CD1c-positive myeloid dendritic cell (primary cell): ENCODE measurements at regions not wholly inside any gene's neighbourhood (a gene's known extent, or its start where the extent isn't known, plus 50 kb on each side); places are given as distances from the start of the nearest gene placed in this dataset.
"Not testable (repeated sequence)": the region's sequence is repeated elsewhere in the genome, so short reads cannot be mapped to it uniquely, and the experiment has no call there.

Experiments
- DNase-seq: peaks from one replicate; pipeline ENCODE4 v3.0.0-alpha.2; 2016; ENCODE audit errors: extremely low spot score

DNA sequence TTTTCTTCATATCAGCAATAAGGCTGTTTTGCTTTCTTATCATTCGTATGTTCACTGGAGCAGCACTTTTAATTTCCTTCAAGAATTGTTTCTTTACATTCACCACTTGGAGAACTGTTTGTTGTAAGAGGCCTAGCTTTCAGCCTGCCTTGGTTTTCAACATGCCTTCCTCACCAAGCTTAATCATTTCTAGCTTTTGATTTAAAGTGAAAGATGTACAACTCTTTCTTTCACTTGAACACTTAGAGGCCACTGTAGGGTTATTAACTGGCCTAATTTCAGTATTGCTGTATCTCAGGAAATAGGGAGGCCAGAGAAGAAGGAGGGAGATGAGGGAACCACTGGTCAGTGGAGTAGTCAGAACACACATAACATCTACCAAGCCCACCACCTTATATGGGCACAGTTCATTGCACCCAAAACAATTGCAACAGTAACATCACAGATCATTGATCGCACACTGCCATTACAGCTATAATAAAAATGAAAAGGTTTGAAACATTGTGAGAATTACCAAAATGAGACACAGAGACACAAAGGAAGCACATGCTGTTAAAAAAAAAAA is 181.4 kb upstream of the TUBA3C start:
- no peak for DNase-seq

DNA sequence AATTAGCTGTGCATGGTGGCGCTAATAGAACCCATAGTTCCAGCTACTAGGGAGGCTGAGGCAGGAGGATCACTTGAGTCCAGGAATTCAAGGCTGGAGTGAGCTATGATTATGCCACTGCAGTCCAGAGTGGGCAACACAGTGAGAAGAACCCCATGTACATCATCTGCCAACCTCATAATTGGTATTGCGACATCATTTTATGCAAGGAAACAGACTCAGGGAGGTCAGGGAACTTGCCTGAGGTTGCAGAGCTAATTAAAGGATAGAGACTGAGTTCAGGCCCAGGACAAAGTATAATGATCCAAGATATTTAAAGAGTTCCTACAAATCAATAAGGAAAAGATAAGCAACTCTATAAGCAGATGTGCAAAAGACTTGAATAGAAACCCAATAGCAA is 178.1 kb upstream of the TUBA3C start:
- DNase-seq: not testable (repeated sequence)

DNA sequence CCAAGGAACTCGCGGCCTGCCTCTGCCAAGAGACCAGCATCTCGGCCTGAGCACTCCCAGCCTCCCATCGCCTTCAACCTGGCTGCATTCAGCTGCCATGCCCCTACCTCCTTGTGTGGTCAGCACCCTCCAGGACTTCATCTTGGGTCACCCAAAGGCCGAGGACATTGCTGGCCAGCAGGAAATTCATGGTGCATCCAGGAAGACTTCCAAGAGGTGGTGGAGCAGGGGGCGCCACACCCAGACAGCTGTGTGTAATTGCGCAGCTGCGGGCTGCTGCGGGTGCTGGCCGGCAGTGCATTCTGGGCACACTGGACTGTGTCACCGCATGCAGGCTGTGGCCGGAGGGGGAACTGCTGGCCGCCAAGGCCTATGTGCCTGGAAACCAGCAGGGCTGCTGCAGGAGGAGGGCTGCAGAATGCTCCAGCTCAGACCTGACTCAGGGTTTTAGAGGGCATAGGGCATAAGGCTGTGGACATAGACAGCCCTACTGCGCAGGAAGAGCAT is 164.3 kb upstream of the TUBA3C start:
- no peak for DNase-seq

DNA sequence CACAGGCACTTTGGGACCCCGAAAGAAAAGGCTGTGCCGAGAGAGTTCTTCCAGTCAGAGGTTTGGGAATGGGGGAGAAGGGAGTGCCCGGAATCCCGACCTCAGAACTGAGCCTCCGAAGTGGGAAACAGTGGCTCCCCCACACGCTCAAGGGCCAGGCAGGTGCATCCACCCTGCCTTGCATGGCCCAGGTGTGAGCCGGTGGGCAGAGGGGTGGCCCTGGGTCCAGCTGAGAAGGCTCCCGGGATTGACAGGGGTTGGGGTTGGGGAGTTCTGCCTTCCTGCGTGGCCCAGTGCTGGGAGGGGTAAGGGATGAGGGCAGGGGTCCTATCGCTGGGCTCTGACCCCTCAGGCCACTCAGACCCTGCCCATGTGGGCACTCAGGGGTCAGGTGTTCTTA is 163.5 kb upstream of the TUBA3C start:
- DNase-seq: no peak

DNA sequence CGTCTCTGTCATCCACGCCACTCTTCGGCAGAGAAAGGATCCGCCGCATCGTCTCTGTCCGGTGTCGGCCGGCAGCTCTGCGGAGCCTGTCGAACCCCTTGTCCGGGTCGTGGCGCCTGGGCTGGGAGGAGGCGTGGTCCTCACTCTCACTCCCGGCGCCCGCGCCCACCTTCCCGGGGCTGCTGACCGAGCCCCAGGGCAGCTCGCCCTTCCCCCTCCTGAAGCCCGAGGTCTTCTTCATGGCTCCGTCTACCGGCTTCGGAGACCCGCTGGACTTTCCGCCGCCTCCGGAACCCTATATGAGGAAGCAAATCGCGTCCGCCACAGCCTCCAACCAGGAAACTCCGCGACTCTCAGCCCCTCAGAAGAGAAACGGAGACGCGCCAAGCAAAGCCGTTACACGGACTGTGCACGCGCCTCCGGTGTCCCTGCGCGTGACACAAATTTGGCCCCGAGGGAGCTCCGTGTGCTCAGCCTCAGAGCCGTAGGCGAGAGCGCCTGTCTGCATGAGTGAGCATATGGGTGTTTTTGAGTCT is 163.0 kb upstream of the TUBA3C start:
- DNase-seq: peak; percentile 9

DNA sequence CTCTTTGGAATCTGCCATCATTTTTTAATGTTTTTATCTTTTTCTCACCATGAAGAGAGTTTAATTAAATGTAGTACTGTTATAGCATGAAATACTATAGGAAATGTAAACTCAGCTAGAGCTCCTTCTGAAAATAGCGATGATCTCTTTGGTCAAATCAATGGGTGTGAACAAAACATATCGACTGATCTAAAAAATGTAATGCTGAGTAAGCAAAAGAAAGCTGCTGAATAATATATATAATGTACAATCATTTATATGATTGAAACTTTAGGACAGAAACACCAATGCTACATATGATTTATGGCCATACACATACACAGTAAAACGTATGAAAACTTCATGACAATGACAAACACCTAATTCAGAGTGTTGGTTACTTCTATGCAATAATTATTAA is 150.8 kb upstream of the TUBA3C start:
- no peak for DNase-seq

DNA sequence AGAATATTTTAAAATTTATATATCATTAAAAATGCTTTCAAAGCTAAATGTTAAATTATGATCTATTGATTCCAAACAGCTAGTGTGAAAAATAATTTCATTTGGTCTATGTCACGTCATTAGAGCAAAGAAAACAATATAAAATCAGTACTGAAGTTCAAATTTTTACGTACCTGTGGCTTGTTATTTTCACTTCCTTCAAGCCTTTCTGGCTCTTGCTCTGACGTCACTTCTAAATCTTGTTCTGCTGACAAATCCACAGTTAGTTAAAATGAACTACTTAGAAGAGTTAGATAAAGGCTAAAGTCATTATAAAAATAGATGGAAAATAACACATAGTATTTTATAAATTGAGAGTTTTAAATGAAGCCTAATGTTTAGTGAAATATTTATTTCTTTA is 147.7 kb upstream of the TUBA3C start:
- no peak for DNase-seq

DNA sequence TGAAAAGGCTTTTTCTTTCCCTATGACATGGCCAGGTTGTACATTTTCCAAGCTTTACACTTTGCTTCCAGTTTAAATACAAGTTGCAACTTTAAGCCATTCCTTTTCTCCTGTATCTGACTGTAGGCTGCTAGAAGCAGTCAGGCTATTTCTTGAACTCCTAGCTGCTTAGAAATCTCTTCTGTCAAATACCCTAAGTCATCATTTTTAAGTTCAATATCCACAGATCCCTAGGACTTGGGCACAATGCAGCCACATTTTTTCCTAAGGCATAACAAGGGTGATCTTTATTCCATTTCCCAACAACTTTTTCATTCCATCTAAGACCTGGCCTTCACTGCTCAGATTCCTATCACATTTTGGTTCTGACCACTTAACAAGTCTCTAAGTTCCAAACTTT is 142.7 kb upstream of the TUBA3C start:
- DNase-seq: no peak

DNA sequence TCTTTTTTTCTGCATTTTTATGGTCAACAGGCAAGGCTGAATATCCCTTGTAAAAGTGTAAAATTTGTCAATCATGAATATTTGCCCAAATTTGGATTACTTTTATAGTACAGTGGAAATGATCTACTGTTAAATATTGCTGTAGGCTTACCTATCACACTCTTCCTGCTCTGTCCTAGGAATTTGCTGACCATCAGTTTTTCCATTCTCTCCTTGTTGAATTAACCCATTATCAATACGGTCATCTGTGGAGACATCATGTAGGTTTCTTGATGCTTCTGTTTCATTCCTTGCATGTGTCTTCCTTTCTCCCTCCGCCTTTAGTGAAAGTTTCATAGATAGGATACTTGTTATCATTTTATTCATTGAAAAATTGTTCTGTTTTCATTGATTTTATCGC is 139.6 kb upstream of the TUBA3C start:
- DNase-seq: no peak

DNA sequence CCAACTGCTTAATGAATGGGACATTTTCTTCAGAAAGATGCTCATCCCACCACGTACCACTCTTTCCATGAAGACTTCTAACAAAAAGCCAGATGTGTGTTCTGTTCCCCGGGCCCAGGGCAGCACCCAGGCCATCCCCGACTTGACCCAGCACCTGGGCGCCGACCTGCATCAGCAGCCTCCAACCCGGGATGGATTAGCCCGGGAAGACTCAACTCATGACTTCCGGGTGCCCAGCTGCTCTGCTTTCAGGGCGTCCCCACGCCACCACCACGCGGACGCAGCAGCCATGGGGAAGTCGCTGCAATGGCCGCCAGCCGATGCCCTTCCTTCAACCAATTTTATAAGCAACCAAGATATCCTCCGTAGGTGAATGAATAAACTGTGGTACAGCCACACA is 123.8 kb upstream of the TUBA3C start:
- no peak for DNase-seq

DNA sequence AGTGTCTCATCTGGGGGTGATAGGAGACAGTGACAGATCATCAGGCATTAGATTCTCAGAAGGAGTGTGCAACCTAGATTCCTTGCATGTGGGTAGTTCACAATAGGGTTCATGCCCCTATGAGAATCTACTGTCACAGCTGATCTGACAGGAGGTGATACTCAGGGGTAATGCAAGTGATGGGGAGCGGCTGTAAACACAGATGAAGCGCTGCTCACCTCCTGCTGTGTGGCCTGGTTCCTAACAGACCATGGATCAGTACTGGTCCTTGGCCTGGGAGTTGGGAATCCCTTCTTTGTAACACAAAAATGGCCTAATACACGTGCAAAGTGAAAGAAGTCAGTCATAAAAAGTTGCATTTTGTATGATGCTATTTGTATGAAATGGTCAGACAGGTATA is 107.6 kb upstream of the TUBA3C start:
- DNase-seq: no peak

DNA sequence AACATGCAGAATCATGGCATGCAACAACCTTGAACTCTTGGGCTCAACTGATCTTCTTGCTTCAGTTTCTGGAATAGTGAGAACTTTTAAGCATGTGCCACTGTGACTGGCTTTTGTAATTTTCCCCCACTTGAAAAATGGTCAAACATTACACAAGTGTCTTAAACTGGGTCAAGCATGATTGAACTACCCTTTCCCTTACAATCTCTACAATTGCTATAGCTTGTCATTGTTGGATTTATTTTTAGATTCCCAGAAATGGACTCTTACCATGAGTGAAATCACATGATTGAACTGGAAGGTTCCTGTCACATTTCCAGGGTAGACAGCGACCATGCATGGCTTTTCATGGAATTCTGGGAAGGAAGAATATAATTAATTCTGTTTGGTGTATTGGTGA is 102.2 kb upstream of the TUBA3C start:
- DNase-seq: no peak

DNA sequence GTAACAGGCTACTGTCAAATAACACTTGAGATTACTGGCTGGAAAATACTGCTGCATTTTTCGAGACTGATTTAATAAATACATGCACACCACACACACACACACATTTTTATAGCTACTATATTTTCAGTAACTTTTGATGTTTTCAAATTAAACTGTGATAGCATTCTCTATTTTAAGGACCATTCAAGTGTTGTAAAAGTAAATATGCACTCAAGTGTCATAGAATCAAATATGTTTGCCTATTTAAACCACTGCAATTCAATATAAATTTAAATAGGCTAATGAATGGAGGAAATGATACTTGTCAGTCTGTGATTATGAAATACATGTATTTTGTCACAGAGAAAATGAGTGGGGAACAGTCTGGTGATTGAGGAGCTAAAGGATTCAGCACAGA is 86.7 kb upstream of the TUBA3C start:
- no peak for DNase-seq

DNA sequence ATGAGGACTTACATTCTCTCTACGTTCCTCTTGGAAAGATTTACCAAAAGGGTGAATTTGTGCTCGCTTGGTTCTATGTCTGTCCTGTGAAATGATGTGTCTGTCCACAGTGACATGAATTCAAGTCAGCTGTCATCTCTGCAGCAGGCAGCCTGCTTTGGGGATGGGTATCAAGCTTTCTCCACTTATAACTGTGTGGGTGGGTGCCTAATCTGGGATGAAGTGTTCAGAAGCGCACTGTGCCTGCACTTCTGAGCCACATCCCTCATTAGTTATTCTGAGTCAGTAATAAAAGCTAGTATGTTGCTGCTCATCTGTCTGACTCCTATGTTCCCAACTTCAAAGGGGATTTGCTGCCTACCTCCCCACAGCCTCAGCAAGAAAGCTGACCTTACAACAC is 86.1 kb upstream of the TUBA3C start:
- no peak for DNase-seq

DNA sequence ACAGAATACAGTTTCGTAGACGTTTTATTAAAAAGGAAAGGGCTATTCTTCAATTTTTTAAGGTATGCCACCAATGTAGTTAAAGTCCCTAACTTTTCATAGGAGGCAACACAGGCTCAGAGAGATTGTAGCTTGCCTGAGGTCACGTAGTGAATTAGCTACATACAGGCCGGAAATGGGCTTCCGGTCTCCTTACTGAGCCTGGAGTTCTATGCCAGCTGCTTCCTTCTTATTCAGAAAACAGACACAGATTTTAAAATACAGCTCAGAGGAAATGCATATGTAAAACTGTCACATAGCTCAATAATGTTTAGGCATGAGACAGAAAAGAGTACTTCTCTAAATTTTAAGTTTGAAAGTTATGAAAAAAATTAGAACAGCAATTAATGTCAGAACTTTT is 85.4 kb upstream of the TUBA3C start:
- no peak for DNase-seq

DNA sequence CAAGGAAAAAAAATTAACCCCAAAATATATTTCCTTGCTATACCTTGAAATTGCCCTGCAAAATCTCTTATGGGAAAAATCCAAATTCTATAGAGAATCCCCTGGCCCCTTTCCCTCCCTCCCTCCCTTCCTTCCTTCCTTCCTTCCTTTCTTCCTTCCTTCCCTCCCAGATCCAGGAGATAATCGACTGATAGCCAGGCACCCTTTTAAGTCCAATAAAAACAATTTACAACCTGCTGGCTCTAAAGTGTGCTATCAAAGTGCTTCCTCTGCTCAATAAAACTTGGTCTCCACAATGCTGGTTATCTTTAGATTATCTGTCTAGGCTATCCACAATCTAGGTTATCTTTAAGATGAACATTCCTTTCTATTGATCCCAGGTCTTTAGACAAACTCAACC is 83.1 kb upstream of the TUBA3C start:
- no peak for DNase-seq

DNA sequence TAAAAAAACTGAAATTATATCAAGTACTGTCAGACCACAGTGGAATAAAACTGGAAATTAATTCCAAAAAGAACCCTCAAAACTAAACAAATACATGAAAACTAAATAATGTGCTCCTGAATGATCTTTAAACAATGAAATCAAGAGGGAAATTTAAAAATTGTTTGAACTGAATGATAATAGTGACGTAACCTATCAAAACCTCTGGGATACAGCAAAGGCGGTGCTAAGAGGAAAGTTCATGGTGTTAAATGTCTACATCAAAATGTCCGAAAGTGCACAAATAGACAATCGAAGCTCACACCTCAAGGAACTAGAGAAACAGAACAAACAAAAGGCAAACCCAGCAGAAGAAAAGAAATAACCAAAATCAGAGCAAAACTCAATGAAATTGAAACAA is 70.8 kb upstream of the TUBA3C start:
- DNase-seq: no peak

DNA sequence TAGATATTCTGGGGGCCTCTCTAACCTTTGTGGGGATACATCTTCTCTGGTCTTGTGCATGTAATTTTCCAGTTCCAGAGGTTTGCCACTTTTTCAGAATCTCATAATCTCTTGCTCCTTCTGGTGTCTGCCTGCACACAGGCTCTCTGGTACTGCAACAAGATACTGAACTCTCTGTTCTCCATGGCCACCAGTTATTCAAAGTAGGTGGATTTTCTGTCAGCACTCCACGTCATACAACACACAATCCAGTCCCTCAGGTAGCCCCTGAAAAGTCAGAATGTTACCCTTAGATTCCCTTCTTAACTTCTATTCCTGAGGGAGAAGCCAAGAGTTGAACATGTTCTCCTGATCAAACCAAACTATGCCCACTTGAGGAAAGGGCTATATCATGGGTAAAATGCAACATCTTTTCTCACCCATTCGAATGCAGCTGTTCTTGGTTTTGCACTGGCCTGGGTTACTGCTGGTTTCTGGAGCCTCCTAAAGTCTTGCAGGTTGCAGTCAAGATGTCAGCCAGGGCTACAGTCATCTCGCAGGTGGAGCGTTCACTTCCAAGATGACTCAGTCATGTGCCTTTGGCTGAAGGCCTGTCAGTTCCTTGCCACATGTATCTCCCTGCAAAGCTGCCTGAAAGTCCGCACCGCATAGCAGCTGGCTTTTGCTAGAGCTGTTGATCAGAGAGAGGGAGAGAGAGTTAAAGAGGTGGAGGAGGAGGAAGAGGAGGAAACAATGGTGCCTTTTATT is 57.7 kb upstream of the TUBA3C start:
- no peak for DNase-seq
